Liver (tissue), 3 donors: ENCODE measurements at regions not wholly inside any gene's neighbourhood (a gene's known extent, or its start where the extent isn't known, plus 50 kb on each side); places are given as distances from the start of the nearest gene placed in this dataset.

Experiments used
- EGR1 ChIP-seq, 2 donors: IDR thresholded peaks; 2 replicates each; pipeline ENCODE4 v1.6.1; 2016 to 2018; ENCODE audit warnings: antibody characterized with exemption in 2 of 2, low read depth in 2 of 2
- RAD21 ChIP-seq, 2 donors: IDR thresholded peaks; 2 replicates each; pipeline ENCODE4 v1.6.1; 2016; ENCODE audit warnings: antibody characterized with exemption in 2 of 2, mild to moderate bottlenecking in 2 of 2
- SP1 ChIP-seq: IDR thresholded peaks from 2 replicates; pipeline ENCODE4 v1.6.1; 2018; ENCODE audit warnings: antibody characterized with exemption, mild to moderate bottlenecking
- TAF1 ChIP-seq: conservative IDR thresholded peaks from 2 replicates; pipeline ENCODE4 v1.6.1; 2016; ENCODE audit warnings: antibody characterized with exemption, mild to moderate bottlenecking
- YY1 ChIP-seq: IDR thresholded peaks from 2 replicates; pipeline ENCODE4 v1.6.1; 2016; ENCODE audit warnings: antibody characterized with exemption, mild to moderate bottlenecking
- TF ChIP-seq, protein P1 (sequence below): fragments of 150-350 bp; IDR thresholded peaks from 2 replicates; pipeline ENCODE4 v1.5.1; 2017; ENCODE audit warnings: improper control_type of control experiment, low read depth, low read length; ENCODE audit not compliant: missing input control
- TF ChIP-seq, protein P2 (sequence below): IDR thresholded peaks from 2 replicates; pipeline ENCODE4 v1.6.1; 2016; ENCODE audit warnings: antibody characterized with exemption
- TF ChIP-seq, protein P3 (sequence below): IDR thresholded peaks from 2 replicates; pipeline ENCODE4 v1.6.1; 2016; ENCODE audit warnings: antibody characterized with exemption
- TF ChIP-seq, protein P4 (sequence below): IDR thresholded peaks from 2 replicates; pipeline ENCODE4 v1.6.1; 2016; ENCODE audit warnings: antibody characterized with exemption, mild to moderate bottlenecking
- donor health status: healthy.
- donor health status: healthy.

DNA sequence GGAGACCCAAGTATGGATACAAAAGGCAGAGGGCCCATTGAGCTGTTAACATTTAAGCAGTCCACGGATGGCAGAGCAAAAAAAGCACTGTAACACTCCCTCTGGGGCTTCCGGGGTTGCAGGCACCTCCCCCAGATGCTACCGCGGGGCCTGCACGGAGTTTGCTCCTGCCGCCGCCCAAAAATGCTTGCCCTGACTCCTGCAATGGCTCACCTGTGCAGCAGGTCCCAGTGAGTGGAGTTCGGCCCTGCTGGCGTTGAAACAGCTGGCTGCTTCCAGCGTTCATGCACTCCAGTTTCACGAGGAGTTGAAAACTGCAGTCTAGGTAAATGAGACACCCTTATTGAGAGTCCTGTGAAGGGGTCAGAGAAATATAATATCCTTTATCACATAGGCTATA lies 832.8 kb downstream of the NCAM2 start:
- TF ChIP-seq, protein P1, sequence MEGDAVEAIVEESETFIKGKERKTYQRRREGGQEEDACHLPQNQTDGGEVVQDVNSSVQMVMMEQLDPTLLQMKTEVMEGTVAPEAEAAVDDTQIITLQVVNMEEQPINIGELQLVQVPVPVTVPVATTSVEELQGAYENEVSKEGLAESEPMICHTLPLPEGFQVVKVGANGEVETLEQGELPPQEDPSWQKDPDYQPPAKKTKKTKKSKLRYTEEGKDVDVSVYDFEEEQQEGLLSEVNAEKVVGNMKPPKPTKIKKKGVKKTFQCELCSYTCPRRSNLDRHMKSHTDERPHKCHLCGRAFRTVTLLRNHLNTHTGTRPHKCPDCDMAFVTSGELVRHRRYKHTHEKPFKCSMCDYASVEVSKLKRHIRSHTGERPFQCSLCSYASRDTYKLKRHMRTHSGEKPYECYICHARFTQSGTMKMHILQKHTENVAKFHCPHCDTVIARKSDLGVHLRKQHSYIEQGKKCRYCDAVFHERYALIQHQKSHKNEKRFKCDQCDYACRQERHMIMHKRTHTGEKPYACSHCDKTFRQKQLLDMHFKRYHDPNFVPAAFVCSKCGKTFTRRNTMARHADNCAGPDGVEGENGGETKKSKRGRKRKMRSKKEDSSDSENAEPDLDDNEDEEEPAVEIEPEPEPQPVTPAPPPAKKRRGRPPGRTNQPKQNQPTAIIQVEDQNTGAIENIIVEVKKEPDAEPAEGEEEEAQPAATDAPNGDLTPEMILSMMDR: no peak
- TF ChIP-seq, protein P2, sequence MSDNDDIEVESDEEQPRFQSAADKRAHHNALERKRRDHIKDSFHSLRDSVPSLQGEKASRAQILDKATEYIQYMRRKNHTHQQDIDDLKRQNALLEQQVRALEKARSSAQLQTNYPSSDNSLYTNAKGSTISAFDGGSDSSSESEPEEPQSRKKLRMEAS: no peak
- TF ChIP-seq YY1 (no peak), SP1 (no peak), TAF1 (no peak), EGR1 (IDR thresholded peaks at IDR 0.05; ENCODE audit: low read depth in 2 of 2) (no peak), RAD21 (IDR thresholded peaks at IDR 0.05) (no peak)
- TF ChIP-seq, protein P3, sequence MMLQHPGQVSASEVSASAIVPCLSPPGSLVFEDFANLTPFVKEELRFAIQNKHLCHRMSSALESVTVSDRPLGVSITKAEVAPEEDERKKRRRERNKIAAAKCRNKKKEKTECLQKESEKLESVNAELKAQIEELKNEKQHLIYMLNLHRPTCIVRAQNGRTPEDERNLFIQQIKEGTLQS: no peak
- TF ChIP-seq, protein P4, sequence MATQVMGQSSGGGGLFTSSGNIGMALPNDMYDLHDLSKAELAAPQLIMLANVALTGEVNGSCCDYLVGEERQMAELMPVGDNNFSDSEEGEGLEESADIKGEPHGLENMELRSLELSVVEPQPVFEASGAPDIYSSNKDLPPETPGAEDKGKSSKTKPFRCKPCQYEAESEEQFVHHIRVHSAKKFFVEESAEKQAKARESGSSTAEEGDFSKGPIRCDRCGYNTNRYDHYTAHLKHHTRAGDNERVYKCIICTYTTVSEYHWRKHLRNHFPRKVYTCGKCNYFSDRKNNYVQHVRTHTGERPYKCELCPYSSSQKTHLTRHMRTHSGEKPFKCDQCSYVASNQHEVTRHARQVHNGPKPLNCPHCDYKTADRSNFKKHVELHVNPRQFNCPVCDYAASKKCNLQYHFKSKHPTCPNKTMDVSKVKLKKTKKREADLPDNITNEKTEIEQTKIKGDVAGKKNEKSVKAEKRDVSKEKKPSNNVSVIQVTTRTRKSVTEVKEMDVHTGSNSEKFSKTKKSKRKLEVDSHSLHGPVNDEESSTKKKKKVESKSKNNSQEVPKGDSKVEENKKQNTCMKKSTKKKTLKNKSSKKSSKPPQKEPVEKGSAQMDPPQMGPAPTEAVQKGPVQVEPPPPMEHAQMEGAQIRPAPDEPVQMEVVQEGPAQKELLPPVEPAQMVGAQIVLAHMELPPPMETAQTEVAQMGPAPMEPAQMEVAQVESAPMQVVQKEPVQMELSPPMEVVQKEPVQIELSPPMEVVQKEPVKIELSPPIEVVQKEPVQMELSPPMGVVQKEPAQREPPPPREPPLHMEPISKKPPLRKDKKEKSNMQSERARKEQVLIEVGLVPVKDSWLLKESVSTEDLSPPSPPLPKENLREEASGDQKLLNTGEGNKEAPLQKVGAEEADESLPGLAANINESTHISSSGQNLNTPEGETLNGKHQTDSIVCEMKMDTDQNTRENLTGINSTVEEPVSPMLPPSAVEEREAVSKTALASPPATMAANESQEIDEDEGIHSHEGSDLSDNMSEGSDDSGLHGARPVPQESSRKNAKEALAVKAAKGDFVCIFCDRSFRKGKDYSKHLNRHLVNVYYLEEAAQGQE: no peak
